AG09319 (cell line): ENCODE measurements at regions not wholly inside any gene's neighbourhood (a gene's known extent, or its start where the extent isn't known, plus 50 kb on each side); places are given as distances from the start of the nearest gene placed in this dataset.
"Not testable (repeated sequence)": the region's sequence is repeated elsewhere in the genome, so short reads cannot be mapped to it uniquely, and the experiment has no call there.

Source experiments
- DNase-seq: peaks from one replicate; pipeline ENCODE4 v3.0.0-alpha.2; 2010; ENCODE audit warnings: low read depth; ENCODE audit errors: extremely low read depth
- CTCF ChIP-seq: IDR thresholded peaks from 2 replicates; pipeline ENCODE4 v1.5.1; 2011; ENCODE audit warnings: low read depth, mild to moderate bottlenecking, inconsistent platforms, low read length, moderate library complexity

GRCh38 chr12:92385296-92385695, 239.7 kb upstream of the BTG1 start:
- TF ChIP-seq CTCF: no peak
- no peak for DNase-seq

GRCh38 chr12:92384571-92384970, 238.9 kb upstream of the BTG1 start:
- DNase-seq: no peak
- no peak for TF ChIP-seq CTCF

GRCh38 chr12:92382383-92382878, 236.8 kb upstream of the BTG1 start:
- no peak for DNase-seq
- TF ChIP-seq CTCF: no peak

GRCh38 chr12:92381856-92382255, 236.2 kb upstream of the BTG1 start:
- DNase-seq: no peak

GRCh38 chr12:92378682-92379479, 233.2 kb upstream of the BTG1 start:
- DNase-seq: no peak
- TF ChIP-seq CTCF: no peak

More at GRCh38 chr12:92381856-92382255, 236.2 kb upstream of the BTG1 start:
- no peak for TF ChIP-seq CTCF

- DNase-seq: not testable (repeated sequence)
Observed at GRCh38 chr12:92375504-92375903, 229.9 kb upstream of the BTG1 start.

- no peak for DNase-seq
- no peak for TF ChIP-seq CTCF
Observed at GRCh38 chr12:92370828-92371227, 225.2 kb upstream of the BTG1 start.

- peak; percentile 66 for DNase-seq
- TF ChIP-seq CTCF: no peak
Observed at GRCh38 chr12:92369636-92370035, 224.0 kb upstream of the BTG1 start.
